ENCODE measurements at regions not wholly inside any gene's neighbourhood (a gene's known extent, or its start where the extent isn't known, plus 50 kb on each side); places are given as distances from the start of the nearest gene placed in this dataset.

GRCh38 chr11:130813638-130814037, 102.6 kb downstream of the SNX19 start:
- Histone ChIP-seq H3K36me3 (ENCODE audit: insufficient read depth, low read depth, low read length) (no peaks in the 10 kb centered on the region), H3K4me1 (ENCODE audit: insufficient read depth, low read length) (peaks cover 3% of the 10 kb centered on the region; the same call in 1 of the 2 replicates), H3K27me3 (ENCODE audit: insufficient read depth, low read length) (no peaks in the 10 kb centered on the region), H3K27ac (ENCODE audit: low read length) (no peak overlapping the region), H3K9ac (ENCODE audit: low read depth, low read length) (no peak overlapping the region), H3K9me3 (ENCODE audit: insufficient read depth, low read depth, low read length) (no peaks in the 10 kb centered on the region), H3K4me3 (ENCODE audit: low read length) (no peak overlapping the region)

DNA sequence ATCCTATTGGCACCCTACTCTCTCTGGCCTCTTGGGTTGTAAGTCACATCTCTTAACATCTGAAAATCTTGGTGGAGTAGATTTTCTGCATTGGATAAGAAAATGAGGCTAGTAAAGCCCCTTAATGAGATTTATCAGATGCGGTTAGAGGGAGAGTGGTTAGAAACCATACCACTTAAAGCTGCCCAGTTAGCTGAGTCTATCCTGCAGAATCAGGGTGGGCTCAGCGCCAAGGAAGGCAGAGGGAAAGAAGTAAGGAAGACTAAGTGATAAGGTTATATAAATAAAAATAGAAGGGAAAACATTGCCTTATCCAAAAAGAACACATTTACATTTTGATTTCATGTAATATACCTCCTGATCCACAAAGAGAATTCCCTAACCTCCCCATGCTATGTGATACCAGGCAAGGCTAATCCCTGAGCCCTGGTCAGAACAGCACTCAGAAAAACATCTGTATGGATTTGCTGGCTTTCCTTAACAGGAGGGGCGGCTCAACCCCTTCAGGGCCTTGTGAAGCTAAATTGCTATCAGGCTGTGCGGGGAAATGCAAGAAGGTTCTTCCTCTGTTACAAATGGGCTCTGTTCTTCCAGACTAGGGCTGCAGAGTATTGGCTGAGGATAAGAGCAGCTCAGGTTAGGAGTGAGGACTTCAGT, 101.7 kb downstream of the SNX19 start:
- no peak overlapping the region for H3K4me3 ChIP-seq (ENCODE audit: low read length)
- no peaks in the 10 kb centered on the region for H3K36me3 ChIP-seq (ENCODE audit: insufficient read depth, low read depth, low read length)
- no peaks in the 10 kb centered on the region for H3K27me3 ChIP-seq (ENCODE audit: insufficient read depth, low read length)
- no peak overlapping the region for H3K27ac ChIP-seq (ENCODE audit: low read length)
- no peaks in the 10 kb centered on the region for H3K9me3 ChIP-seq (ENCODE audit: insufficient read depth, low read depth, low read length)
- peaks cover 3% of the 10 kb centered on the region; the same call in 1 of the 2 replicates for H3K4me1 ChIP-seq (ENCODE audit: insufficient read depth, low read length)
- no peak overlapping the region for H3K9ac ChIP-seq (ENCODE audit: low read depth, low read length)

DNA sequence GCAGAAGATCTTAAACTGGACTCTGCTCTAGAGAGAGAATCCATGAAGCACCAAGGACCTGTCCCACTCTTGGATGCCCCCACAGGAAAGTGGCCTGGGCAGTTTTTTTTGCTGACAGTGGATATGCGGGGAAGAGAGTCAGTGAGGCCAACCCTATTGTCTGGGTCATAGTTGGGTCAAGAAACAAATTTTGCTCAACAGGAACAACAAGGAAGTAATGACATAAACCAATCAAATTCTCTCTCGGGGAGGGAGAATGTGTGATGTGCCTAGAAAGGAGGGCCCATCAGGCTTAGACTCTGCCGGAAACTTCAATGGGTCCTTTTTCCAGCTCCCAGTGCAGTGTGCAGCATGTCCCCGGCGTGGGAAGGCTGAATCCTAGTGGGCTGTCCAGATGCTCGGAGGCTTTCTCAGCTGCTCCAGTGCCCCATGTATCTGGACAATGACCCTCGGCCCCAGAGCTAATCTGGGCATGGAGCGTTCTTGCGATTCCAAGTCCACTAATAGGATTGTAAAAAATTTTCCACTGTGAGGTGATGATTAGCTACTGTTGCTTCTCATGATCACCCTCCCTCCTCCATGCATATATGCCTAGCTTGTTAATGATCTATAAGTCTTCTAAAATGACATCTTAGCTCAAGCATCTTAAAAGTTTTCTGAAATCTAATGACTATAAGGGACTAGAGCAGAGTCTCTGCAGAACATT, 101.0 kb downstream of the SNX19 start:
- Histone ChIP-seq H3K9me3 (ENCODE audit: insufficient read depth, low read depth, low read length) (no peaks in the 10 kb centered on the region), H3K4me3 (ENCODE audit: low read length) (no peak overlapping the region), H3K9ac (ENCODE audit: low read depth, low read length) (no peak overlapping the region), H3K36me3 (ENCODE audit: insufficient read depth, low read depth, low read length) (no peaks in the 10 kb centered on the region), H3K27me3 (ENCODE audit: insufficient read depth, low read length) (no peaks in the 10 kb centered on the region), H3K27ac (ENCODE audit: low read length) (no peak overlapping the region), H3K4me1 (ENCODE audit: insufficient read depth, low read length) (peaks cover 3% of the 10 kb centered on the region; the same call in 1 of the 2 replicates)

DNA sequence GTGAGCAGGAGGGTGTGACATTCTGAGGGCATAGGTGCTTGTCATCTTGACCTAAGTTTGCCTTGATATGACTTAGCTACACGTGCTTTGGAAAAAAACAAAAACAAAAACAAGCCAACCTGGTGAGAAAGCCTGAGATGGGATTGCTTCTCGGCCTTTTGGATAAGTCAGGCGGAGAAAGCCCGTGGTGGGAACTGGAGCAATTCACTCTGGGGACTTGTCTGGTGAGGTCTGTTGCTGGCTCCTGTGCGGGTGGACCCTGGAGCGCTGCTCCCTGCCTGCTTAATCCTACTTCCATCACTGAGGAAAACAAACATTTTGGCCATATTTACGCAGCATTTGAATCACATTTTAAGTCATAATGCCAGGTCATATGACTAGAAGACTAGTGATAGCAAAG, 100.3 kb downstream of the SNX19 start:
- no peaks in the 10 kb centered on the region for H3K27me3 ChIP-seq (ENCODE audit: insufficient read depth, low read length)
- H3K4me1 ChIP-seq (ENCODE audit: insufficient read depth, low read length), result peaks cover 3% of the 10 kb centered on the region; the same call in 1 of the 2 replicates
- H3K4me3 ChIP-seq (ENCODE audit: low read length), result no peak overlapping the region
- H3K36me3 ChIP-seq (ENCODE audit: insufficient read depth, low read depth, low read length), result no peaks in the 10 kb centered on the region
- no peaks in the 10 kb centered on the region for H3K9me3 ChIP-seq (ENCODE audit: insufficient read depth, low read depth, low read length)
- no peak overlapping the region for H3K9ac ChIP-seq (ENCODE audit: low read depth, low read length)
- H3K27ac ChIP-seq (ENCODE audit: low read length), result no peak overlapping the region

GRCh38 chr11:130816546-130817329, 99.5 kb downstream of the SNX19 start:
- no peaks in the 10 kb centered on the region for H3K36me3 ChIP-seq (ENCODE audit: insufficient read depth, low read depth, low read length)
- H3K27ac ChIP-seq (ENCODE audit: low read length), result no peak overlapping the region
- no peaks in the 10 kb centered on the region for H3K9me3 ChIP-seq (ENCODE audit: insufficient read depth, low read depth, low read length)
- H3K9ac ChIP-seq (ENCODE audit: low read depth, low read length), result no peak overlapping the region
- H3K4me3 ChIP-seq (ENCODE audit: low read length), result no peak overlapping the region
- peaks cover 3% of the 10 kb centered on the region; the same call in 1 of the 2 replicates for H3K4me1 ChIP-seq (ENCODE audit: insufficient read depth, low read length)
- H3K27me3 ChIP-seq (ENCODE audit: insufficient read depth, low read length), result no peaks in the 10 kb centered on the region

GRCh38 chr11:130817330-130817944, 98.8 kb downstream of the SNX19 start:
- H3K36me3 ChIP-seq (ENCODE audit: insufficient read depth, low read depth, low read length), result no peaks in the 10 kb centered on the region
- no peaks in the 10 kb centered on the region for H3K9me3 ChIP-seq (ENCODE audit: insufficient read depth, low read depth, low read length)
- peaks cover 3% of the 10 kb centered on the region; the same call in 1 of the 2 replicates for H3K4me1 ChIP-seq (ENCODE audit: insufficient read depth, low read length)
- no peak overlapping the region for H3K27ac ChIP-seq (ENCODE audit: low read length)
- H3K9ac ChIP-seq (ENCODE audit: low read depth, low read length), result no peak overlapping the region
- no peak overlapping the region for H3K4me3 ChIP-seq (ENCODE audit: low read length)
- H3K27me3 ChIP-seq (ENCODE audit: insufficient read depth, low read length), result no peaks in the 10 kb centered on the region

GRCh38 chr11:130819625-130820024, 96.7 kb downstream of the SNX19 start:
- Histone ChIP-seq H3K4me3 (ENCODE audit: low read length) (no peak overlapping the region), H3K4me1 (ENCODE audit: insufficient read depth, low read length) (no peaks in the 10 kb centered on the region), H3K9ac (ENCODE audit: low read depth, low read length) (no peak overlapping the region), H3K27me3 (ENCODE audit: insufficient read depth, low read length) (no peaks in the 10 kb centered on the region), H3K9me3 (ENCODE audit: insufficient read depth, low read depth, low read length) (no peaks in the 10 kb centered on the region), H3K27ac (ENCODE audit: low read length) (no peak overlapping the region), H3K36me3 (ENCODE audit: insufficient read depth, low read depth, low read length) (no peaks in the 10 kb centered on the region)

Data from iPS-20b (cell line).